Endothelial cell of umbilical vein (primary cell): ENCODE measurements at regions not wholly inside any gene's neighbourhood (a gene's known extent, or its start where the extent isn't known, plus 50 kb on each side); places are given as distances from the start of the nearest gene placed in this dataset.

ENCODE experiments used
- BruUV-seq: library from RNA; stranded (reverse); fragments of 400-500 nt; replicated peaks from 2 replicates; lab custom pipeline; 2021; lab: Mats Ljungman, UMichigan
- CTCF ChIA-PET: fragments of 300-600, 350-600 bp; sonication (Branson Sonifier 250); formaldehyde crosslinking; loops from one replicate; lab custom pipeline; 2021; ENCODE audit warnings: antibody characterized with exemption, inconsistent platforms; lab: Charles Lee
- POLR2A ChIA-PET: fragments of 300-600, 350-600 bp; sonication (Branson Sonifier 250); formaldehyde crosslinking; loops from one replicate; lab custom pipeline; 2021; ENCODE audit warnings: antibody characterized with exemption, inconsistent platforms; lab: Charles Lee
- DNase-seq: peaks from one replicate; pipeline ENCODE4 v3.0.0-alpha.2; 2011; ENCODE audit warnings: low read depth, low spot score
- FAIRE-seq: peaks from 2 replicates; lab custom pipeline; 2011; peaks lifted over from hg19 to GRCh38; lab: Jason Lieb, UNC
- H2AFZ ChIP-seq: 2 replicates; pipeline ENCODE4 v1.6.0; 2012; ENCODE audit warnings: low read depth, low read length, control low read depth, inconsistent platforms
- H3K27ac ChIP-seq: 2 replicates; pipeline ENCODE4 v1.5.1; 2011; ENCODE audit warnings: low read depth, mild to moderate bottlenecking, control low read depth, low read length, moderate library complexity; ENCODE audit not compliant: insufficient read depth
- H3K27me3 ChIP-seq, 2 experiments: 2 replicates each; pipeline versions ENCODE4 v1.6.0 to v1.6.1; 2011; ENCODE audit warnings: low read length in 2 of 2, mixed read lengths in 1 of 2; ENCODE audit not compliant: control insufficient read depth in 2 of 2, insufficient read depth in 2 of 2
- H3K36me3 ChIP-seq, 2 experiments: 2 replicates in 1 of 2; 3 replicates in 1 of 2; pipeline ENCODE4 v1.5.1; 2011; ENCODE audit warnings: low read length in 2 of 2, mild to moderate bottlenecking in 1 of 2, moderate library complexity in 1 of 2; ENCODE audit not compliant: control insufficient read depth in 2 of 2, insufficient read depth in 2 of 2; ENCODE audit errors: extremely low read depth in 1 of 2
- H3K4me1 ChIP-seq: 3 replicates; pipeline ENCODE4 v1.5.1; 2011; ENCODE audit warnings: mild to moderate bottlenecking, low read length; ENCODE audit not compliant: control insufficient read depth, insufficient read depth; ENCODE audit errors: extremely low read depth
- H3K4me2 ChIP-seq: 2 replicates; pipeline ENCODE4 v1.6.1; 2011; ENCODE audit warnings: low read length, control low read depth, mixed read lengths; ENCODE audit not compliant: insufficient read depth
- H3K4me3 ChIP-seq, 3 experiments: fragments of 200-600 bp in 1 of 3; sonication (generic), shearing (Covaris generic) in 1 of 3; replicated peaks in 1 of 3; 2 replicates each; pipeline ENCODE4 v1.5.1; 2011 to 2016; ENCODE audit warnings: control low read depth in 3 of 3, low read length in 3 of 3, mild to moderate bottlenecking in 2 of 3, inconsistent platforms in 1 of 3, low read depth in 1 of 3, moderate library complexity in 1 of 3; ENCODE audit not compliant: insufficient read depth in 1 of 3
- H3K79me2 ChIP-seq: 2 replicates; pipeline ENCODE4 v1.6.0; 2012; ENCODE audit warnings: low read length, inconsistent platforms; ENCODE audit not compliant: control insufficient read depth, insufficient read depth
- H3K9ac ChIP-seq: replicated peaks from 2 replicates; pipeline ENCODE3; 2011; ENCODE audit warnings: low read length, control low read depth; ENCODE audit not compliant: insufficient read depth; ENCODE audit errors: extremely low read depth
- H3K9me1 ChIP-seq: replicated peaks from 3 replicates; pipeline ENCODE4 v1.6.0; 2011; ENCODE audit warnings: mild to moderate bottlenecking, low read length; ENCODE audit not compliant: control insufficient read depth, insufficient read depth; ENCODE audit errors: extremely low read depth
- H3K9me3 ChIP-seq: replicated peaks from 2 replicates; pipeline ENCODE4 v1.5.1; 2012; ENCODE audit warnings: low read length, inconsistent platforms; ENCODE audit not compliant: control insufficient read depth, insufficient read depth
- H4K20me1 ChIP-seq: replicated peaks from 2 replicates; pipeline ENCODE3; 2011; ENCODE audit warnings: mild to moderate bottlenecking, low read length; ENCODE audit not compliant: control insufficient read depth, insufficient read depth; ENCODE audit errors: extremely low read depth
- EZH2 ChIP-seq: IDR thresholded peaks from 2 replicates; pipeline ENCODE4 v1.6.1; 2012; ENCODE audit warnings: borderline replicate concordance, low read depth, mild to moderate bottlenecking, moderate library complexity, low read length, inconsistent platforms; ENCODE audit not compliant: severe bottlenecking
- FOS ChIP-seq: IDR thresholded peaks from 2 replicates; pipeline ENCODE4 v1.6.1; 2011; ENCODE audit warnings: mild to moderate bottlenecking, low read length, moderate library complexity, borderline replicate concordance; ENCODE audit not compliant: insufficient read depth
- GATA2 ChIP-seq: IDR thresholded peaks from 2 replicates; pipeline ENCODE4 v1.7.0; 2011; ENCODE audit warnings: low read depth, mild to moderate bottlenecking, moderate library complexity, mixed read lengths, low read length; ENCODE audit not compliant: insufficient read length, insufficient read depth
- JUN ChIP-seq: IDR thresholded peaks from 2 replicates; pipeline ENCODE4 v1.6.1; 2011; ENCODE audit warnings: borderline replicate concordance, low read depth; ENCODE audit not compliant: insufficient read length, insufficient read depth
- MYC ChIP-seq: IDR thresholded peaks from one replicate; pipeline ENCODE4 v1.6.1; 2011; ENCODE audit warnings: mild to moderate bottlenecking, low read depth, low read length
- POLR2A ChIP-seq: IDR thresholded peaks from 2 replicates; pipeline ENCODE4 v1.6.1; 2012; ENCODE audit warnings: low read depth, mild to moderate bottlenecking, control low read depth, low read length
- POLR2AphosphoS5 ChIP-seq: IDR thresholded peaks from 2 replicates; pipeline ENCODE4 v1.6.1; 2012; ENCODE audit warnings: low read depth, mild to moderate bottlenecking, control low read depth, low read length, moderate library complexity; ENCODE audit not compliant: insufficient read depth
- dilution Hi-C: fragments of 300-500 bp; cut with MboI; formaldehyde crosslinking; loops from one replicate; pipeline ENCODE4 v1.15.0; 2019; ENCODE audit warnings: low sequenced_read_pairs; ENCODE audit not compliant: extremely low pct_ligation_motif_present
- intact Hi-C: fragments of 100-400 bp; cut with micrococcal nuclease; formaldehyde crosslinking; loops from one replicate; pipeline ENCODE4 v1.10.0; 2022
- TF ChIP-seq, protein P1 (sequence below), 2 donors: IDR thresholded peaks; 1 replicate in 1 of 2; 2 replicates in 1 of 2; pipeline ENCODE4 v1.5.1; 2011; ENCODE audit warnings: low read length in 2 of 2, mild to moderate bottlenecking in 2 of 2, moderate library complexity in 2 of 2, control low read depth in 1 of 2, inconsistent platforms in 1 of 2, low read depth in 1 of 2; ENCODE audit not compliant: insufficient read depth in 1 of 2; ENCODE audit errors: extremely low read depth in 1 of 2
- TF ChIP-seq, protein P2 (sequence below): IDR thresholded peaks from 2 replicates; pipeline ENCODE4 v1.6.1; 2011; ENCODE audit not compliant: insufficient read depth, insufficient read length

DNA sequence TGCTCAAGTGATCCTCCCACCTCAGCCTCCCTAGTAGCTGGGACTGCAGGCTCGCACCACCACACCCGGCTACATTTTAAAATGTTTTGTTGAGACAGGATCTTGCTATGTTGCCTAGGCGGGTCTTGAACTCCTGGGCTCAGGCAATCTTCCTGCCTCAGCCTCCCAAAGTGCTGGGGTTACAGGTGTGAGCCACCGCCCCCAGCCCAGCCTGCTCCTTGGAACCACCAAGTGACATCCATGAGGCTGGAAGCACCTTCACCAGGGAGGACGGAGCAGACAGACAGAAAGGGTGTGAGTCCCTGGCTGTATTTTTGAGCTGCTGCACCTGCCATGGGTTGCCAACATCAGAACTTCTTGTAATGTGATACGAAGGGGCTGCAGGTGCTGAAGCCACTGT, 62.3 kb upstream of the UBE3C start:
- BruUV-seq: no TSS peak
- H3K36me3 ChIP-seq: no peaks in the 10 kb centered on the region
- no peak overlapping the region for H3K9ac ChIP-seq
- DNase-seq (no peak), FAIRE-seq (no peak)
- no peaks in the 10 kb centered on the region for H4K20me1 ChIP-seq
- no peak overlapping the region for H3K27ac ChIP-seq
- H3K4me3 ChIP-seq: no peak overlapping the region
- H3K9me1 ChIP-seq: no peaks in the 10 kb centered on the region
- intact Hi-C loops: no loop called here
- dilution Hi-C loops: no loop called here
- H3K27me3 ChIP-seq: peaks cover 13 to 18% of the 10 kb centered on the region in 2 experiments
- H3K79me2 ChIP-seq: no peaks in the 10 kb centered on the region
- H3K9me3 ChIP-seq: no peaks in the 10 kb centered on the region
- ChIA-PET POLR2A (no interaction called here), CTCF (no interaction called here)
- H3K4me2 ChIP-seq: no peak overlapping the region
- H2AFZ ChIP-seq: no peak overlapping the region
- H3K4me1 ChIP-seq: no peaks in the 10 kb centered on the region
- TF ChIP-seq EZH2 (no peak), FOS (no peak), POLR2AphosphoS5 (no peak), GATA2 (no peak), MYC (no peak), POLR2A (no peak), JUN (no peak)
- TF ChIP-seq, protein P1, sequence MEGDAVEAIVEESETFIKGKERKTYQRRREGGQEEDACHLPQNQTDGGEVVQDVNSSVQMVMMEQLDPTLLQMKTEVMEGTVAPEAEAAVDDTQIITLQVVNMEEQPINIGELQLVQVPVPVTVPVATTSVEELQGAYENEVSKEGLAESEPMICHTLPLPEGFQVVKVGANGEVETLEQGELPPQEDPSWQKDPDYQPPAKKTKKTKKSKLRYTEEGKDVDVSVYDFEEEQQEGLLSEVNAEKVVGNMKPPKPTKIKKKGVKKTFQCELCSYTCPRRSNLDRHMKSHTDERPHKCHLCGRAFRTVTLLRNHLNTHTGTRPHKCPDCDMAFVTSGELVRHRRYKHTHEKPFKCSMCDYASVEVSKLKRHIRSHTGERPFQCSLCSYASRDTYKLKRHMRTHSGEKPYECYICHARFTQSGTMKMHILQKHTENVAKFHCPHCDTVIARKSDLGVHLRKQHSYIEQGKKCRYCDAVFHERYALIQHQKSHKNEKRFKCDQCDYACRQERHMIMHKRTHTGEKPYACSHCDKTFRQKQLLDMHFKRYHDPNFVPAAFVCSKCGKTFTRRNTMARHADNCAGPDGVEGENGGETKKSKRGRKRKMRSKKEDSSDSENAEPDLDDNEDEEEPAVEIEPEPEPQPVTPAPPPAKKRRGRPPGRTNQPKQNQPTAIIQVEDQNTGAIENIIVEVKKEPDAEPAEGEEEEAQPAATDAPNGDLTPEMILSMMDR (IDR thresholded peaks at IDR 0.05; ENCODE audit: extremely low read depth in 1 of 2, insufficient read depth in 1 of 2, low read depth in 1 of 2, low read length in 2 of 2): no peak
- TF ChIP-seq, protein P2, sequence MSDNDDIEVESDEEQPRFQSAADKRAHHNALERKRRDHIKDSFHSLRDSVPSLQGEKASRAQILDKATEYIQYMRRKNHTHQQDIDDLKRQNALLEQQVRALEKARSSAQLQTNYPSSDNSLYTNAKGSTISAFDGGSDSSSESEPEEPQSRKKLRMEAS: no peak
